HG03342 (cell line): ENCODE measurements at regions not wholly inside any gene's neighbourhood (a gene's known extent, or its start where the extent isn't known, plus 50 kb on each side); places are given as distances from the start of the nearest gene placed in this dataset.

ENCODE experiments used
- ATAC-seq: cut with Tn5 transposase; IDR thresholded peaks from one replicate; pipeline ENCODE4 v1.9.1; 2021; ENCODE audit warnings: mild to moderate bottlenecking, moderate library complexity; ENCODE audit not compliant: unreplicated experiment

DNA sequence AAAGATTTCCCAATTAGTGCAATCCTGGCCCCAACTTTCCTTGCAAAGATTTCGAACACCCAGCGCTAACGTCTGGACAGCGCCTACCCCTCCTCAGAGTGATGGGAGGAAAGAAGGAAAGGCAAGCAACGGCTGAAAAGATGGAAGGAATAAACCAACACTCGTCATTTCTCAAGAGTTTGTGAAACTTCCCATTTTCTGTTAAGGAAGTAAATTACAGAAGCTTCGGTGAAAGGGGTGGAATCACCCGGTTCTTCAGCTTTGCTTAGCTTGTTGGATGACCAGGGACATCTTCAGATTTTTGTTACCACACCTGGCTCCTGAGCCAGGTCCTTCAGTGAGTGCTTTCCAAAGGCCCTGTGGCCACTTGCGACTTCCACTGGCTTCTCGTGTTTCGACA lies 313.1 kb downstream of the SKIDA1 start:
- ATAC-seq: no peak

GRCh38 chr10:21209495-21209894 lies 312.4 kb upstream of the NEBL start:
- no peak for ATAC-seq

DNA sequence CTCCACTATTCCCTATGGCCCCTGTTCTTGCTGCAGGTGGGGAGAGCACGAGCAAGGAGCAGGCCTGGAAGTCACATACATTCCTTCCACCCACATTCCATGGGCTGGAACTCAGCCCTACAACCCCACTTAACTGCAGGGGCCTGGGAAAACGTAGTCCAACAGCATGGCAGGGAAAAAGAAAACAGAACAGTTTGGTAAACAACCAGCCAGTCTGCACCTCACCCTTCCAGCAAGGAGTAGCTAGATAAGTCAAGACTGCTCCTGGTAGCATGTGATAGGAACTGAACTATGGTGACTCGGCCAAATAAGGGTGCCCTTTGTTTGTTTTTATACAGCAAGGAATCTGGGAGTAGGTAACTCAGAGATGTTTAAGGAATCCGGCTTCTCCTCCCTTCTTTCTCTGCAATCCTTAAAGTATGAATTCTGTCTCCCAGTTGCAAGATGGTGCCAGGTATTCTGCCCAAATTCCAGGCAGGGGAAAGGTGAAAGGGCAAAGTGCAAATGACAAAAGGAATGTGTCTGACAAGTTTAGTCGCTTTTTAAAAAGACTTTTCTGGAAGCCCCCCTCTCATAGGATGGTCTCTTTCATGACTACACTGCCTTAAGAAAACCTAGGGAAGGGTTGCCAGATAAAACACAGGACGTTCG lies 311.7 kb upstream of the NEBL start:
- no peak for ATAC-seq

- no peak for ATAC-seq
Measured at GRCh38 chr10:21207852-21208646, 310.9 kb upstream of the NEBL start.

GRCh38 chr10:21205328-21205727 lies 308.2 kb upstream of the NEBL start:
- no peak for ATAC-seq

DNA sequence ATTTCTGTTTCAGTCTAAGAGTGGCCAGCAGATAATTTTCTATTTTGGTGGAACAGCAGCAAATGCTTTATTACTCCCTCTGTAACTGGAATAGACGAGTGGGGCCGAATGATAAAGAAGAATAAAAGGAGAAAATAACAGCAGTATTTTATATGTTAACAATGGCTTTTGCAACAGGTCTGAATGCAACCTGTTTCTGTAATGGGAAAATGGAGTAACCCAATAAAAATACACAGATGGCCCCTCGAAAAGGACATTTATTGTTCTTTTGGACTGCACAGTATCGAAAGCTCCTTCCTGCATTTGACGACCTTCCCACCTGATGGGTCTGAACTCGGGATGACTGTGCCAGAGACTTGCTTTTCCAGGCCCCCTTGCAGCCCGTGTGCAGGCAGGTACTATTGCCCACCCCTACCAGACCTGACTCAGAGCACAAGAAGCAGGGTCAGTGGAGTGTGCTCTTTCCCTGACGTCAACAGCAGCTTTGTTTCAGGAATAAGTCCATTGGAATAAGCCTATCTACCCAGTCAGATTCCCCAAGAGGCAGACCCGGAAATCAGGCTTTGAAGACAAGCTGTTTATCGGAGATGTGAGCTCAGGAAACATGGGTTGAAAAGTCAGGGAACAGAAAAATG lies 306.5 kb upstream of the NEBL start:
- ATAC-seq: no peak

DNA sequence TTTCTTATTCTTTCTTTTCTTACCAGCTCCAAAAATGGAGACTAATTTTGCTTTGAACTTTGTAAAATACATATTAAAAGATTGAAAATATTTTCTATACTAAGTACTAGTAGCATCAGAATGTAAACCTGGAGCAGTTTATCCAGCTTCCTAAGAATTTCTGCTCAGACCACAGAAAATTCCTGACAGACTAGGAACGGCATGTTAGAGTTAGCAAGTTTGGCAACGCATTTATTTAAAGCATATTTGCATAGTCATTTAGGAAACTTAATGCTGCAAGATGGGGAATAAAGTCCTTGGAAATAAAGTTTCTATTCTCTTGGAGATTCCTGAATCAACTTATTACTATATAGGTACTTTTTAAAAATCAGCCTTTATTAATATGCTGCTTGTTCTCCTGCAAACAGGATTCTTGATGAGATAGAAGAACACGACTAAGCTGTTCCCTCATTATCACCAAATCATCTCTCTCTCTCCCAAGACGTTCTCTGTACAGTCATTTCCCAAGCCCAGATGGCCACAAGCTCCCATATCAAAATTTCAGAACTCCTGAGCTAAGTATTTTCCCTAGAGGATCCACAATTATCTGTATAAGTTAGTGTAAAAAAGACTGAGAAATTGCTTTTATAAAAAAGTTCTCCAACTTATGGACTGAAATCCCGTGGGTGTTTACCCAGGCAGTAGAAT lies 305.8 kb upstream of the NEBL start:
- no peak for ATAC-seq

- ATAC-seq: no peak
Measured at GRCh38 chr10:21199501-21199900, 302.4 kb upstream of the NEBL start.

- ATAC-seq: no peak
Measured at GRCh38 chr10:21197838-21198237, 300.7 kb upstream of the NEBL start.

DNA sequence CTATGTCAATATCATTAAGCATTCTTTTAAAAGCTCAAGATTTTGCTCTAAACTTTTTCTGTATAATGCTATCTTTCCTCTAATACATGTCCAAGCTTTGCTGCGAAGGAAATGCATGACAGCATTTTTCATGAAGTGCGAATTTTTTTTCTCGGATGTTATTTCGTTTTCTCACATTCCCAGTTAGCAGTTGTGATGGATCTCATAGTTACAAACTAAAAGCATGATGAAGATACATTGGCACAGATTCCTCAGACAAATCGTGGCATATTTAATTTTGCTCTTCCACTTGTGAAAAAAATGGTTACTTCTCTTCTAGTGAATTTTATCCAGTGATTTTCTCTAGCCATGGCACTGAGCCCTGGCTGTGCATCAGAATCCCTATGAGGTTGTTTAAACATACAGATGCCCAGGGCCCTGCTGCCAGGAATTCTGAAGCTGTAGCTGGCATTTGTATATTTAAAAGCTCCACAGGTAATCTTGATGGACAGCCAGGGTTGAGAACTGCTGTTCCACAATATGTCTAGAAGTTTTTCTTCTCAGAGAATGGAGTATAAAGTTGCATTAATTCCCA lies 299.8 kb upstream of the NEBL start:
- ATAC-seq: no peak

- ATAC-seq: no peak
Measured at GRCh38 chr10:21195252-21195651, 298.1 kb upstream of the NEBL start.

DNA sequence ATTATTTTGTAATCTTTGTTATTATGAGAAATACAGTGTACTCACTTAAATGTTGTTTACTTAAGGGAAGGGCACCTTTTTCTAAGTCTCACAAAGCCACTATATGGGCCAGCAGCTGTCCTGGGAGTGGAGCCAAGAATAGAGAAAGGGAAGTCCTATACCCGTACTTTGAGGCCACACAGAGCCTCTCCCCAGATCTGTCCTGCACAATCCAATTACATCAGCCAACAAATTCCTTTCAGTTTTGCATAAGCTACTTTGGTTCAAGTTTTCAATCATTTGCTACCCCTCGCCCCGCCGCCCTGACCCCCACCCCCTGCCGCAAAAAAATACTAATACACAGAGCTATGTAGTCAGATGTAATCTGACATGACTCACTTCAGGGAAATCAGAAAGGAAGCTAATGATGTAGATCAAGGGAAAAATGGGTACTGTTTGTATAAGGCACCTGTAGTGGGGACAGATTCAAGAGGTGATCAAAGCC lies 297.4 kb upstream of the NEBL start:
- ATAC-seq: no peak

DNA sequence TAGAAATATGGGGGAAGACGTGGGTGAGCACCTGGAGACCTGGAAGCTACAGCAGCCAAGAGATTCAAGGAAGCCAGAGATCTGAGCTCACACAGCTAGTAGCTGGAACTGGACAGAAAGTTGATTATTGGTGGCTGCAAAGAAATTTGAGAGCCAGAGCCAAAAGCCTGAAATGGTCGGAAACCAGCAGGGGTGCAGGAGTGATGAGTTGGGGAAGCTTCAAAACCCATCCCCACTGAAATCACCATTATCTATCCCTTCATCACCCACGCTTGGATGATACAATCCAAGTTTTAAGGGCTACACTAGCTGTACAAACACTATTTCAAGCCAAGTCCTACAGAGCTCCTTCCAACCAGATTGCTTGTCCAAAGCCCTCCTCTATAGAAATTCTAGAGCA lies 296.1 kb upstream of the NEBL start:
- ATAC-seq: no peak

DNA sequence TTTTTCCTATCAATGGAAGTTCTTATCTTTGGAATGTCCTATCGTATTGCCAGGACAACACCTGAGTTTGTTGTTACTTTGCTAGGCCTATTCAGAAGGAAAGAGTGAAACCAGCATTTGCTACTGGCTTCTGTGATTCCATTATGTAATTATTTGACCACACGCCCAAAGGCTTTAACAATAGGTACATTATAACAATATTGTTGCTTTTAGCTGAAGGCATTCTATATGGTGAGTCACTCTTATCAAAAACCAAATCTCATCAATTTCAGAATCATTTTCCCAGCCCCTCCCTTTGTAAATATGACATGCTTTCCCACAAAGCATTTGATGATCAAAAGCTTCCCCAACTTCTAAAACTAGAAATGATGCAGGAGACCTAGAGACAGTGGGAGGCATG lies 294.4 kb upstream of the NEBL start:
- no peak for ATAC-seq

DNA sequence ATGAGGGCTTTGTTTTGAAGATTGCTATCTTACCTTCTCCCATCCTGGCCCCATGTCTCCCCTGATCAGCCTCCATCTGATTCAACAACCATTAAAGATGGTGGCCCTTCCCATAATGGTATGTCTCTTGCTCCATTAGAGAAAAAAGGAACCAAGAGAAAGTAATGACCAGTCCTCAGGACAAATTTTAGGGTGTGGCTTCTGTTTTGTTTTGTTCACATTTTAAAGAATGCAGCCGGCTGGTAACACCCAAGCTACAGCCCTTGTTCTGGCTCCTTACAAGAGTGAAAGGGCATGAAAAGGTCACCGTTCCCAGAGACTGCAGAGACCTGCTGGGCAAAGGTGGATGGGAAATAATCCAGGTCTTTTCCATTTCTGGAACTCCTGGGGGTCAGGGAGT lies 287.9 kb upstream of the NEBL start:
- no peak for ATAC-seq

DNA sequence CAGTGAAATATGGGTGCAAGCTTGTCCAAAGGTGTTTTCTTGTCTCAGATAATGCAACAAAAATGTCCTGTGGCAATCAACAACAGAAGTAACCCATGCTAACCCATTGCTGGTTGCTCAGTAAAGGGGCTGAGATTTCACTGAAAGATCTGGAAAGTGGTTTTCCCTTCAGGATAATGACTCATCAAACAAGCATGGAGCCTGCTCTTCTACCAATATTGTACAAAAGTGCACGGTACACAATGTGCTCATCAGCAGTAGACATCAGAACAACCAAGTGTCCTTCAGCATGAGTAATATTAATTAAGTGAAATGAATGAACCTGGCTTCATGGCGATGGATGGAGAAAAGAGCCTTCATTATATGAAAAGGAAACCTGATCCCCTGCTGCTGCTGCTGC lies 287.1 kb upstream of the NEBL start:
- no peak for ATAC-seq

DNA sequence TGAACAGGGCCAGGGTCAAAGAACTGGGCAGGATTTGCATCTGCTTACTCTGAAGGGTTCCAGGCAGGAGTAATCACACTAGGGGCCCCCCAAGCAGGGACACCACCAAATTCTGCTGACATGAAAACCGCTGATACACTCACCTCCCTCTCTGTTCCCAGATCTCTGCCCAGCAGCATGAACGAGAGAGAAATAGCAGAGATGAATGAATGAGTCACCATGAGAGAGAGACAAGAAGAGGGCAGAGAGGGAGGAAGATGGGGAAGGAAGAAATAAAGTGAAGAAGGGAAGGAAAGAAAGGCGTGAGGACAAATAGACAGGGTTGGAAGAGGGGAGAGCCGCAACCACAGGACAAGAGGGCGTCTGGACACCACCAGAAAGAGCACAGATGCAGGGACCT lies 285.9 kb upstream of the NEBL start:
- no peak for ATAC-seq

GRCh38 chr10:21181451-21181850 lies 284.3 kb upstream of the NEBL start:
- no peak for ATAC-seq

- ATAC-seq: no peak
Measured at GRCh38 chr10:21180604-21181003, 283.5 kb upstream of the NEBL start.

- ATAC-seq: no peak
Measured at GRCh38 chr10:21176934-21177480, 279.9 kb upstream of the NEBL start.

- ATAC-seq: no peak
Measured at GRCh38 chr10:21175797-21176196, 278.7 kb upstream of the NEBL start.
